HG03097 (cell line): ENCODE measurements at regions not wholly inside any gene's neighbourhood (a gene's known extent, or its start where the extent isn't known, plus 50 kb on each side); places are given as distances from the start of the nearest gene placed in this dataset.

ENCODE experiments used
- ATAC-seq: cut with Tn5 transposase; IDR thresholded peaks from one replicate; pipeline ENCODE4 v1.9.1; 2021; ENCODE audit not compliant: unreplicated experiment, low FRiP score

DNA sequence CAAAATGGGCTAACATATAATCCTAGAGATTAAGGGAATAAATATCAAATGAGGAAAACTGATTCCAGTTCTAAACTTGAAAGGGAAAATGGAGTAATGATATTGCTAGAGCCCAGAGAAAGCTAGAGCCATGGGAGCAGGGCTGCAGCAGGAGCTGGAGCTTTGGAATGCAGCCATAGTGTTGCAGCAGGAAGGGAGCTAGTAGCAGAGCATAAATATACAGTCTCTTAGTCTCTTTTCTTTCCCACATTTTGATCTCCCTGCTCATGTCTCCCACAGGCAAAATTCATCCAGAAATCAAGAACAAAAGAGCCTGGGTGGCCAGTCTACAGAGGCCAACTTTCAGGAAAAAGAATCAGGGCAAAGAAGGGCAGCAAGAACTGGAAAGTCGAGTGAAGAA lies 253.7 kb downstream of the ATXN7L3B start:
- ATAC-seq = no peak

DNA sequence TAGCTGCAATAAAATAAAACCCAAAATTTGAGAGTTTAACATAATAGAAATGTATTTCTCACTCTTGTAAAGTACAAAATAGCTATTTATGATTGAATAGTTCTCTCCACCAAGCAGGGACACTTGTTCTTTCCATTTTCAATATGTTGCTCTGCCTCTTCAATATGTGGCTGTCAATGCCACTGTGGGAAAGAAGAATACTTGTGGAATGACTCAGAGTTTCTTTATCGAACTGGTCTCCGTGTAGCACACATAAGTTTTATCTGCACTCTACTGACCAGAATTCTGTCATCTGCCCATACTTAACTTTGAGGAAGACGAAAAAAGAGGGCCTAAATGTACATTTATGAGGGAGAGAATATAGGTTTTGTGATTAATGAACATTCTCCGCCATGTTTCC lies 256.9 kb downstream of the ATXN7L3B start:
- no peak for ATAC-seq

DNA sequence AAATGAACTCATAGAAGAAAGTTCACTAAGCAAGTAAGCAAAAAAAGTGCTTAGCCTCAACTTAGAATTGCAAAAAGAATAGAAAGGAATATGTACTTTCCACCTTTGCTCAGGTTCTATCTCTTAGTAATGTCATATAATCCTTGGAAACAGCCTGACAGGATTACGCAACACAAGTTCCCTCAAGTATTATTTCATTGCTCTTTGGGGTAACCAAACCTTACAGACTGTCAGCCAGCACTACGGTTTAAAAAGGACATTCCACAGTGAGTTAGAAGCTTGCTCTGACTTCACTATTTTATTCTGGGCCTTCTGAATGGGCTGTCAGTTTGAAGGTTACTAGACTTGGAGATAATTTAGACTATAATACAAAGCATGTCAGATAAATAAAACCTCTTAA lies 264.0 kb downstream of the ATXN7L3B start:
- ATAC-seq = no peak

DNA sequence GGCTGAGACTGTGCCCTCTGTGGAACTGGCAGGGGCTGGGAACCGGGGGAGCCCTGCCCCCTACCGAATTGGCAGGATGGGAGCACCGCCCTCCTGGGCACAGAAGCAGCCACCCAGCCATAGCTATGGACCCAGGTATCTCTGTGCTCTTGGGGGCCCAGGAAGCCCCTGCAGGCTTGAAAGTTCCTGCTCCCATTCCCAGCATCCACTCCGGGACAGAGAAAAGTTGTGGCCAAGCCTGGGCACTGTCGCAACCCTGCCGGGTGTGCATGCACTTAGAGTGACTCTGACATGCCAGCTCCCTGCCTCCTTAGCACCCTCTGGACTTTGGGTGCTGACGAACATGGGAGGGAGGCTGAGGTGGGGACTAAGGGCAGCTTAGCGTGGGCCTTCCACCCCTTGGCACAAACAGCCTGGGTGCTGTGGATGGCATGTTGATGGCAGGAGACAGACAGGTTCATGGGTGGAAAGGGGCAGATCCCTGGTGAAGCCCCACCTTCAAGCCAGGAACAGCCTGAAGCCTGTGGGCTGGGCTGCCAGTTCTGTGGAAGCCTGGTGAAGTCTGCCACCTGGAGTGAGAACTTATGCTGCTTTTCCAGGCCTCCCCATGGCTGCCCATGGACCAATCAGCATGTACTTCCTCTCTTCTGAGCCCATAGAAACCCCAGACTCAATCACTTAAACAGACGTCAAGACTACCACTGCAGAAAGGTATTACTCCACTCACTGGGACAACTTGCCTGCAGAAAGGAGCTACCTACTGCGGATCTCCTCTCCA lies 279.0 kb downstream of the ATXN7L3B start:
- ATAC-seq = no peak

DNA sequence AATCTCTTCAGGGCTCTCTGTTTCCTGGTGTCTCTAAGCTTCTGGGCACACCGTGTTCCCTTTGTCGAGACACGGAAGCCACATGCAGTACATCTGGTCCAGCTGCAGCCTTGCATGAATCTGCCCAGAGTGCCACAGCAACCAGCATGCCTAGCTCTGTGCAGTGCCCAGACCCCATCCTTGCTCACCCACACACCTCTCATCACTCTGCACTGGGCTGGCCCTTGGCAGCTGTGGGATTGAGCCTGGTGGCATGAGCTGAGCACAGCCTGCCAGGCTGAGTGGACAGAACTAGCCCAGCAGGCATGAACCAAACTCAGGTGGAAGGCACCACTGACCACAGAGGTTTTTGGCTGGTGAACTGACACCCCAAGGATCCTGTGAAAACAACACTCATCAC lies 279.9 kb downstream of the ATXN7L3B start:
- ATAC-seq = no peak

DNA sequence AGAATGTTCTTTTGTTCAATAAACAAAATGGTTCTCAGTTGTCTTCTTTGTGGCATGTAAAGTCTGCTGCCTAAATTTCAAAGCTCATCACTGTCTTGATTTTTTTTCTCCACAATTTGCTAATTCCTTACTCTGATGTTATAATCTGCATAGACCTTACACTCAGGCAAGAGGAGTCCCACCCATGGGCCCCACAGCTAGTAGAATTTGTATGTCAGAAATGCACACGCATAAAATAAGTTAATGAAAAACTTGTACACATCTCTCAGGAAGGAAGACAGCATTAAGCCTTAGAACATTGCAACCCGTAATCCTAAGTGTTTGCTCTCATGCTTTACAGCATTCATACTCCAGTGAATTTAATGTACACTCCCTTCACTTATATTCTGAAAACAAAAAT lies 280.8 kb downstream of the ATXN7L3B start:
- ATAC-seq = no peak

DNA sequence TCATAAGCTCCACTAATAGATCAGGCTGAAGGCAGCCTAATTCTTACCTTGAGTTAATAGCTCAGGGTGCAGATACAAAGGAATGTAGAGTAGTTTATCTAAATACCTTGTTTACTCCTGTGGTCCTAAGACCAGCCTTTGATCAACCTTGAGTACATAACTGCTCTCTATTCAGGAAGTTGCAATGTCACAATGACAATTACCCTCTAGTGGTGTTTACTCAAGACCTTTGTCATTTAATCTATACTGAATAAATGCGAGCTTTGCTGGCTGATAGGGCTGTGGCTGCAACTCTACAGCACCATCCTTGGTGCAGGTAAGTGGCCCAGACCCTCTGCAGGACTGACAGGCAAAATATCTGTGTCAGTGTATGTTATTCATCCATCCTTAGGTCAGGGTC lies 282.7 kb downstream of the ATXN7L3B start:
- ATAC-seq = no peak

DNA sequence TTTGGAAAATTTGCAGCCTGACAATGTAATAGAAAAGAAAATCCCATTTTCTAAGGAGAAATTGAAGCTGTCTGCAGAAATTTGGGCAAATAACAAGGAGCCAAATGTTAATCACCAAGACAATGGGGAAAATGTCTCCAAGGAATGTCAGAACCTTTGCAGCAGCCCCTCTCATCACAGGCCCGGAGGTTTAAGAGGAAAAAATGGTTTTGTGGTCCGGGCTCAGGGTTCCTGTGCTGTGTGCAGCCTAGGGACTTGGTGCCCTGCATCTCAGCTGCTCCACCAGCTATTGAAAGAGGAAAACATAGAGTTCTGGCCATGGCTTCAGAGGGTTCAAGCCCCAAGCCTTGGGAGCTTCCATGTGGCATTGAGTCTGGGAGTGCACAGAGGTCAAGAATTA lies 298.9 kb downstream of the ATXN7L3B start:
- ATAC-seq = no peak

DNA sequence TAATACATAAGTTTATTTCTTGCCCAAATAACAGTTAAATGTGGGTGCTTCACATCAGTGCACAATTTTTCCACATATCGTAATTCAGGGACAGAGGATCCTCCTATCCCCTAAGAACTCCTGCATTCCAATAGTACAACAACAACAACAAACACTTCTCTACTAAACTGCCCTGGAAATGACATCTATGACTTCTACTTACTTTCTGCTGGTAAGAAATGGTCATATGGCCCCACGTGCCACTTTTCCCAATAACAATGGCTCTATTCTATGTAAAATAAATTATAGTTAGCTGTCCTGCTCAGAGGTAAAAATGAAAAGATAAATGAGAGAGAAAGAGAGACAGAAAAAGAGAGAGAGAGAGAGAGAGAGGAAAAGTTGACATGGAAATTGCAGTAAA lies 308.5 kb downstream of the ATXN7L3B start:
- no peak for ATAC-seq

DNA sequence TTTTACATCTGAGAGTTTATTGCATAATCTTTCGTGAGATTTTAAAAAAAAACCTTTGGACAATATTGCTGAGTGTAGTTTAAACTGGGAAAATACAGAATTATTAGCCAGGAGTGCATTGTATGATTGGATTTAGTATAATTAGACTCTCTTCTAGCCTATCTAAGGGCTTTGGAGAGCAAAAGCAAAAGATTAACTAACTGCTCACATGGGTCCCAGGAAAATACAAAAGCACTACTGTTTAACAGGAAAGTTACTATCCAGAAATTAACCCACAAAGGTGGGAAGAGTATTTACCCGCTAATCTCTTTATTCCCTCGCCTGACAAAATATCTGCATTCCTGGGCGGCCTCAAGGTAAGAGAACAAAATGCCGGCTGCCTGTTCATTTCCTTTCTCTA lies 309.5 kb downstream of the ATXN7L3B start:
- ATAC-seq = no peak

DNA sequence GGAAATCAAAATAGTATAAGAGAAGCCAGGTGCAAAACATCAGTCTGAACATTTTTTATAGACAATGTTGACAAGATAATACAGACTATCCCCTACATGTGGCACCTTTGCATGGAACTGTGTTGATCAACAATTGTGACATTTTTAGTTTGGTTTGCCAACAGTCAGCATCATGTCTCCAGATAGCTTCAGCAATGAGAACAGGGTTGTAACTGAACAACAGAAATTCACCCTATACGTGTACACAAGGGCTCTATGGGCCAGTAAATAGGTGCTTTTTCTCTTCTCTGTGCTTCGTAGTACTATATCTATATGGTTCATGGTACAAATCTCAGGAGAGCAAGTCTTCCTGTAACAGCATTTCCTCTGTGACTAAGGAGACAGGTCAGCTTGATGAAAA lies 310.4 kb downstream of the ATXN7L3B start:
- ATAC-seq = no peak

DNA sequence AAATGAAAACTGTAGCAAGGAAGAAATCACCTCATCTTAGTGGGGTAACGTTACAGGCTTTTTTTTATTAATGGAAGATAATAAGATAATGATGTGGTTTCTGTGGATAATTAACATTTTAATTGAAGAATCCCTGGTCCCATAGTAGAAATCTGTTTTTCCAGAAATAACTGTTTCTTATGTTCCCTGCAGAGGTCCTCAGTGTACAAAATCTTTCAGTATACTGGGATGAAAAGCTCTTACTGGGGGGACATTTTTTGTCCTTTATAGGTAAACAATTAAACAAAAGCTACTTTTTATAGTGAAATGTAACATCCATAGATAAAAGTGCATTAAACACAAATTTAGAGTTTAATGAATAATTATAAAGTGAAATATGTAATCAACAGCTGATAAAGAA lies 312.2 kb downstream of the ATXN7L3B start:
- ATAC-seq = no peak

DNA sequence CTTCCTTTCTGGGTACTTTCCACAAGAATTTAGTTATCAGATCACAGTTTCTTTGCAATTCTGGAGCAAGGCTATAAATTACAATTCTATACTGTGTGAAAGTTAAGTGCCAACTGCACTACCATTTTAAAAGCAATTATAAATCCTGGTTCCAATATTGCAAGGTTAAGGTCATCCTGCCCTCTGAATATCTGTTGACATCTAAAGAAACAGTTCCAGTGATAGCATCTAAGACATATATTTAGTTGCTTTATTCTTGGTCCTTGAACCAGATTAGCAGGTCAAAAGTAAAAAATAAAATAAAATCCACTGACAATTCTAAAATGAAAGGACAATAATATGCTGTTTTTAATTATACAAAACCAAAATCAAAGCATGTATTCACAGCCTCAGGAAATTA lies 334.2 kb downstream of the ATXN7L3B start:
- ATAC-seq = no peak

DNA sequence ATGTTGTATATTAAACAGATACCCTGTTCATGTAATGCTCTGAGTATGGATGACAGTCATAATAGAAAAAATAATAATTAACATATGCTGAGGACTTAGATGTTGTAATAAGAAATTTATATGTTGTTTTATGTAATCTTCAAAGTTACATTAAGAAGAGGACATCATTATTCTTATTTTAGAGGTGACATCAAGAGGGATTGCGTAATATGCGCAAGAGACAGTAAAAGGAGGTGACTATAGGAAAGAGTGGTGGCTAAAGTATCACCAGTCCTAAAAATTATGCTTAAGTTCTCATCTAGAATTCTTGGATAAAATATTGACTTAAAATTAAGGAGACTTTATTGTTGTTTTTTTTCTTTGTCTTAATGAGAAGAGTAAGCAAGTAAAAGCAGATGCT lies 323.9 kb downstream of the KCNC2 start:
- no peak for ATAC-seq

DNA sequence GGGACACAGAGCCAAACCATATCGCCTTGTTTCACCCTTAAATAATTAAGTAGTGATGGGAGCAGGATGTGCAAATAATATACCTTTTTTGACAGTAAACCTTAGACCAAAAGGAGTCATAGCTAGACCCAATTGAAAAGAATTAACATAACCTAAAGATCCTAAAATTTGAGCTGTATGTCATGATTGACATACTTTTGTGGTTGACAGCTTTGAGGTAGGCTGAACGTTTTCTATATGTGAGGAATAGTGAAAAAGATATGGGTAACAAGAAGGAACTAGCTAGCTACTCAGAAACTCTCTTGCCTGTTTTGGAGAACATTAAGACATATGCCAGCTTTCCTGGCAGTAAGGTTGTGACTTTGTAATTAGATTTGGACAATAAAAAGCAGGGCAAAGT lies 320.6 kb downstream of the KCNC2 start:
- no peak for ATAC-seq

DNA sequence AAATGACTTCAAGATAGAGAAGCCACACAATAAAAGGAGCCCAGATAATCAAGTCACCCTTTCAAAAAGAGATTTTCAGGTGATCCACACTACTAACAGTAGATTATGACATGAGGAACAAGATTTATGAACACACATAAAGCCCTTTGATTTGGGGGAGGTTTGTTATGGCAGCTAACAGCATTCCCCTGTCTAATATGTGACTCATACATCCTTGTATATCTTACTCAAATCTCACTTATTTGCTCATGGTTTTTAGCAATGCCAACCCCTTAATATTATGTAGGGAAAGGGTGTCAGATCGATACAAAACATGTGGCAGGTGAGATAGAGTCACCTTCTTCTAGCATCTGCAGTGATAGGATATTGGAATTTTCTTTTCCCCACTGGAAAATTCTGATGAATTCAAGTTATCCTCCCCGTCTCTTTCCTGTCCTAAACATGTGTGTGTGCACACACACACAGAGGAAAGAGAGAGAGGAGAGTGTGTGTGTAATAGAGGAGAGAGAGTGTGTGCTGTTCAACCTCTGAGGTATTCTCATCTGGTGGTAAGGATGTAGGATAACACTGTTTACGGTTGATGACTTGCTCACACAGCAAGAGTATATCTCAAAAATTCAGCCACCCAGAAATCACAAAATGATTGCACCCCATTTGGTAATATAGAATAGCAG lies 319.9 kb downstream of the KCNC2 start:
- peak; percentile 45 for ATAC-seq

DNA sequence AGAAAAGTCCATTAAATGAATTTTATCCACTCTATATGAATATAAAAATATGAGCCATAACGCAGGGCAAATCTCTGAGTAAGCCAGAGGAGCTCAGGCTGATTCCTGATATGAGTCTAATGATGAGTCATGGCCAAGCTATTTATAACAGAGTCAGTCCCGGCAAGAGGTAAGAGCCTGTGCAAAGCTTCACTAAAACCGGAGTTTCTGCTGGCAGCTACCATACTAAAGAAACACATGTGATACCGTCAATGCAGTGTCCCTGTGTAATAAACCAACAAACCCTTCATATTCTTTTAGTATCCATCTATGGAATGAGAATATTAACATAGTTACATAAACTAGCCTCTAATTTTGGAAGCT lies 319.4 kb downstream of the KCNC2 start:
- ATAC-seq = peak; percentile 88

DNA sequence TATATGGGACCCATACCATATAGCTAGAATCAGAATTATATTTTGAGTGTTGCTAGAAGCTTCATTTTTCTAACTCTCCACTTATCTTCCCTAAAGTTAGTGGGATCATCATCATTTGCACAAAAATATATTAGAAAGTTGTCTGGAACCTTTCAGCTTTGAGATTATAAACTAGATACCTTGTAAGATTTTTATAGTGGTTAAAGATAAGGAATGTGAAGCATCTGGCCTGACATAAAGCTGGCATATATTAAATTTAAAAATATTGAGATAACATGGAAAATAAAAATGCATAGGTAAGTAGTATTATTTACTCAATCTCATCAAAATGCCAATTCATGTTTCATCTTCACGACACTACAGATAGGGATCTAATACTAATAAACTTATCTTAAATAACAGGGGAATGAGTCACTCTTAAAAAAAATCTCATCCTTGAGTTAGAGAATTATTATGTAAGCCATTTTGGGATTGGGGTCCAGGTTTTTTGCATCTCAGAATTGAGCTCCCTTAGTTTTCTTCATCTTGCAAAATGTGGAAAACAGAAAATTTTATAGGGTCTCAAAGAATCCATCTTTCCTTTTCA lies 318.5 kb downstream of the KCNC2 start:
- no peak for ATAC-seq

DNA sequence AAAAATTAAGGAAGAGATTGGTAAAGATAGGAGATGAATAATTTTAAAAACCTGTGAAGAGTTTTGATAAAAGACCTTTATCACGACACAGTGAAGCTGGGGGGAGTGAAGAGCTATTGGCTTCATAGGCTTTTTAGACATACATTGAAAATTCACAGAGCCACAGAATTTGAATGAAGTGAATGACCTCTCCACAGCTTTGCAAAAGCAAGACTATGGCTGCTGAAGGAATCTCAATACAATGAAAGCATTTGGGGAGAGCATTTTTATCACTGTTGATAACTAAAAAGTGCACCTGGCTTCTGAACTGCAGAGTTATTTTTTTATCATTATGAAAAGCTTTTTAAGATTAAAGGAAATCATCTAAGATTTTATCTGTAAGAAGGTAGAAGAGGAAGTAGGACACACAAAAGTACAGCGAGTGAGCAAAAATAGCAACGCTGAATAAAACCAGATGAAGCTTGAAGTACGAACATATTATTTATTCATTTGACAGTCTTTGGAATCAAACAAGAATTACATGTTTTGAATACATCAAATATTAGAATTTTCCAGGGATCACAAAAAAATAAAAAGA lies 317.5 kb downstream of the KCNC2 start:
- ATAC-seq = no peak

DNA sequence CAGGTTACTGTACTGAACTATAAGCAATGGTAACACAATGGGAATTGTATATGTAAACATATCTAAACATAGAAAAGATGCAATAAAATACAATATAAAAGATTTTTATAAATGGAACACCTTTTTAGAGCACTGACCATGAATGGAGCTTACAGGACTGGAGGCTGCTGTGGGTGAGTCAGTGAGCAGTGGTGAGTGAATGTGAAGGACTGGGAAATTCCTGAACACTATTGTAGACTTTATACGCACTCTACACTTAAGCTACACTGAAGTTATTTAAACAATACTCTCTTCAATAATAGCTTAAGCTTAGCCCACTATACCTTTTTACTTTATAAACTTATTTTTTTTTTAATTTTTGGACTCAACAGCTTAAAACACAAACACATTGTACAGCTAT lies 313.5 kb downstream of the KCNC2 start:
- ATAC-seq = no peak

DNA sequence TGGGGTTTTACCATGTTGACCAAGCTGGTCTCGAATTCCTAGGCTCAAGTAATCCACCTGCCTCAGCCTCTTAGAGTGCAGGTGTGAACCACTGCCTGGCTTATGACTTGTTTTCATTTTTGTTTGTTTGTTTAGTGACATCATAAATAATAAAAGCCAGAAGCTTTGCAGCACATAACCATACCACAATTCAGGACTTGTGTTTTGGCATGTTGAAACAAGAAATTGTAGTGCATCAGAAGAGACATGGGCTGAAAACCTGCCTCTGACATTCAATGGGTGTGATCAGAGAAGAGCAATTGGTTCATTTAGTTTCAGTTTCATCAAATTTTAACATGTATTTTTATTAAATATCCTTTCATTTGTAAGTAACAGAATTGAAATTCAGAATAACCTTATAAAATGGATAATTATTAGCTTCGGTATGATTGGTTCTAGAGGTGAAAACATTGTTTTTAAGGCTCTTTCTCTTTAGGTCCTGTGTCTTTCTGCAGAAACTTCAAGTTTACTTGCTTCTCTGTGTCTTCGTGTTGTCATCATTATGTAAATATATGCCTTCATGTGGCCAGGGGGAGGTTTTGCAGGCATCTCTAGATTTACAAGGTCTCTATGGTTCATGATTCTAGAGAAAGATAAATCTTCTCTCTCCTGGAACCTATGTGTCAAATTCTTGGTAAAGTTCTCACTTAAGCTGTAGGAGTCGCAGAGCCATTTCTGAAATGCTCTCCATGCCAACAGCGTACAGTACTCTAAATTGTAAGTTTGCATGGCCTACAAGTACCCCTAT lies 312.0 kb downstream of the KCNC2 start:
- no peak for ATAC-seq
